Astrocyte (in vitro differentiated cells and primary cell): ENCODE measurements at regions not wholly inside any gene's neighbourhood (a gene's known extent, or its start where the extent isn't known, plus 50 kb on each side); places are given as distances from the start of the nearest gene placed in this dataset.
"Not testable (repeated sequence)": the region's sequence is repeated elsewhere in the genome, so short reads cannot be mapped to it uniquely, and the experiment has no call there.

ENCODE experiments used
- DNase-seq: peaks from one replicate; pipeline ENCODE4 v3.0.0-alpha.2; 2010; ENCODE audit warnings: low read depth
- FAIRE-seq: peaks from 2 replicates; lab custom pipeline; 2011; peaks lifted over from hg19 to GRCh38; lab: Jason Lieb, UNC
- H2AFZ ChIP-seq: 2 replicates; pipeline ENCODE4 v1.6.0; 2012; ENCODE audit warnings: low read depth, low read length, inconsistent platforms
- H3K27ac ChIP-seq: 2 replicates; pipeline ENCODE4 v1.5.1; 2011; ENCODE audit warnings: low read depth, low read length, inconsistent platforms
- H3K27me3 ChIP-seq: 2 replicates; pipeline ENCODE4 v1.6.0; 2011; ENCODE audit warnings: low read length, inconsistent platforms; ENCODE audit not compliant: insufficient read depth
- H3K36me3 ChIP-seq: 2 replicates; pipeline ENCODE4 v1.5.1; 2011; ENCODE audit warnings: low read length, inconsistent platforms; ENCODE audit not compliant: insufficient read depth
- H3K4me1 ChIP-seq: 2 replicates; pipeline ENCODE4 v1.5.1; 2011; ENCODE audit warnings: low read length, inconsistent platforms; ENCODE audit not compliant: insufficient read depth
- H3K4me2 ChIP-seq: 2 replicates; pipeline ENCODE4 v1.6.0; 2012; ENCODE audit warnings: low read length, inconsistent platforms
- H3K4me3 ChIP-seq: 2 replicates; pipeline ENCODE4 v1.5.1; 2011; ENCODE audit warnings: low read depth, mild to moderate bottlenecking, low read length, inconsistent platforms; ENCODE audit not compliant: insufficient read depth
- H3K79me2 ChIP-seq: 2 replicates; pipeline ENCODE4 v1.6.0; 2012; ENCODE audit warnings: mild to moderate bottlenecking, low read length, inconsistent platforms; ENCODE audit not compliant: insufficient read depth
- H3K9ac ChIP-seq: 2 replicates; pipeline ENCODE4 v1.6.0; 2012; ENCODE audit warnings: mild to moderate bottlenecking, low read length, inconsistent platforms
- H3K9me3 ChIP-seq: 2 replicates; pipeline ENCODE4 v1.5.1; 2012; ENCODE audit warnings: low read depth, mild to moderate bottlenecking, low read length, inconsistent platforms; ENCODE audit not compliant: insufficient read depth
- H4K20me1 ChIP-seq: 2 replicates; pipeline ENCODE4 v1.6.0; 2012; ENCODE audit warnings: low read length, inconsistent platforms; ENCODE audit not compliant: insufficient read depth
- H3K27ac Mint-ChIP-seq: one replicate; pipeline ENCODE4 v1.8.0; 2021; ENCODE audit warnings: mild to moderate bottlenecking, mixed read lengths; ENCODE audit not compliant: unreplicated experiment
- H3K27me3 Mint-ChIP-seq: one replicate; pipeline ENCODE4 v1.8.0; 2021; ENCODE audit warnings: low read depth, mixed read lengths; ENCODE audit not compliant: unreplicated experiment
- H3K36me3 Mint-ChIP-seq: one replicate; pipeline ENCODE4 v1.8.0; 2021; ENCODE audit warnings: low read depth, mixed read lengths; ENCODE audit not compliant: unreplicated experiment
- H3K4me1 Mint-ChIP-seq: one replicate; pipeline ENCODE4 v1.8.0; 2021; ENCODE audit warnings: low read depth, mixed read lengths; ENCODE audit not compliant: unreplicated experiment
- H3K4me3 Mint-ChIP-seq: one replicate; pipeline ENCODE4 v1.8.0; 2021; ENCODE audit warnings: mild to moderate bottlenecking, moderate library complexity, mixed read lengths; ENCODE audit not compliant: unreplicated experiment
- H3K9me3 Mint-ChIP-seq: one replicate; pipeline ENCODE4 v1.8.0; 2021; ENCODE audit warnings: mild to moderate bottlenecking, mixed read lengths; ENCODE audit not compliant: unreplicated experiment
- CTCF ChIP-seq: IDR thresholded peaks from 2 replicates; pipeline ENCODE4 v1.5.1; 2011; ENCODE audit warnings: low read depth, mild to moderate bottlenecking, inconsistent platforms, low read length, moderate library complexity; ENCODE audit not compliant: insufficient read depth
- EZH2 ChIP-seq: IDR thresholded peaks from 2 replicates; pipeline ENCODE4 v1.6.1; 2012; ENCODE audit warnings: mild to moderate bottlenecking, low read length, inconsistent platforms; ENCODE audit not compliant: insufficient read depth

- Histone ChIP-seq H3K27ac (no peak overlapping the region), H4K20me1 (no peaks in the 10 kb centered on the region), H2AFZ (no peak overlapping the region), H3K4me1 (no peaks in the 10 kb centered on the region), H3K36me3 (no peaks in the 10 kb centered on the region), H3K9ac (no peak overlapping the region), H3K9me3 (no peaks in the 10 kb centered on the region), H3K79me2 (no peaks in the 10 kb centered on the region), H3K27me3 (no peaks in the 10 kb centered on the region), H3K4me3 (no peak overlapping the region), H3K4me2 (no peak overlapping the region)
- peaks cover 13% of the 10 kb centered on the region for H3K9me3 Mint-ChIP-seq
- FAIRE-seq (no peak), DNase-seq (no peak)
- H3K27ac Mint-ChIP-seq = no peak overlapping the region
- H3K36me3 Mint-ChIP-seq = peaks cover 5% of the 10 kb centered on the region
- TF ChIP-seq EZH2 (no peak), CTCF (no peak)
- H3K27me3 Mint-ChIP-seq = peaks cover 5% of the 10 kb centered on the region
- no peaks in the 10 kb centered on the region for H3K4me1 Mint-ChIP-seq
- H3K4me3 Mint-ChIP-seq = no peak overlapping the region
Observed at GRCh38 chr6:15936503-15936902, 192.4 kb upstream of the MYLIP start.

GRCh38 chr6:15935661-15936060 is 193.2 kb upstream of the MYLIP start:
- H3K4me3 ChIP-seq = no peak overlapping the region
- H3K27ac Mint-ChIP-seq = no peak overlapping the region
- no peak overlapping the region for H3K4me2 ChIP-seq
- H3K27me3 ChIP-seq = no peaks in the 10 kb centered on the region
- H3K36me3 ChIP-seq = no peaks in the 10 kb centered on the region
- H4K20me1 ChIP-seq = no peaks in the 10 kb centered on the region
- no peak for FAIRE-seq
- peaks cover 17% of the 10 kb centered on the region for H3K9me3 Mint-ChIP-seq
- H3K79me2 ChIP-seq = no peaks in the 10 kb centered on the region
- no peak for DNase-seq
- no peak overlapping the region for H3K9ac ChIP-seq
- H3K36me3 Mint-ChIP-seq = peaks cover 3% of the 10 kb centered on the region
- no peak overlapping the region for H3K4me3 Mint-ChIP-seq
- TF ChIP-seq CTCF (no peak), EZH2 (no peak)
- no peak overlapping the region for H2AFZ ChIP-seq
- peaks cover 2% of the 10 kb centered on the region for H3K27me3 Mint-ChIP-seq
- H3K27ac ChIP-seq = no peak overlapping the region
- no peaks in the 10 kb centered on the region for H3K4me1 ChIP-seq
- no peaks in the 10 kb centered on the region for H3K9me3 ChIP-seq
- H3K4me1 Mint-ChIP-seq = no peaks in the 10 kb centered on the region

GRCh38 chr6:15931697-15932096 is 197.2 kb upstream of the MYLIP start:
- H3K9me3 Mint-ChIP-seq = peaks cover 25% of the 10 kb centered on the region
- H3K4me2 ChIP-seq, H3K4me1 ChIP-seq, H3K27me3 Mint-ChIP-seq, H3K27ac ChIP-seq, H3K9me3 ChIP-seq, DNase-seq, H3K27ac Mint-ChIP-seq, FAIRE-seq, H3K36me3 Mint-ChIP-seq, H3K9ac ChIP-seq, H3K79me2 ChIP-seq, H3K4me1 Mint-ChIP-seq, H2AFZ ChIP-seq, H3K27me3 ChIP-seq, H3K36me3 ChIP-seq, H3K4me3 ChIP-seq, H3K4me3 Mint-ChIP-seq, H4K20me1 ChIP-seq: not testable (repeated sequence)
